HL-60 (cell line): ENCODE measurements at regions not wholly inside any gene's neighbourhood (a gene's known extent, or its start where the extent isn't known, plus 50 kb on each side); places are given as distances from the start of the nearest gene placed in this dataset.

ENCODE experiments used
- GABPA ChIP-seq: IDR thresholded peaks from 2 replicates; pipeline ENCODE4 v1.6.1; 2012; ENCODE audit warnings: low read depth
- POLR2AphosphoS5 ChIP-seq: IDR thresholded peaks from 2 replicates; pipeline ENCODE4 v1.6.1; 2012; ENCODE audit warnings: low read depth
- REST ChIP-seq: IDR thresholded peaks from 2 replicates; pipeline ENCODE4 v1.6.1; 2012; ENCODE audit warnings: low read depth; ENCODE audit not compliant: insufficient replicate concordance
- SPI1 ChIP-seq: IDR thresholded peaks from 2 replicates; pipeline ENCODE4 v1.6.1; 2012; ENCODE audit warnings: low read depth, mild to moderate bottlenecking, borderline replicate concordance
- TF ChIP-seq, protein P1 (sequence below): IDR thresholded peaks from one replicate; pipeline ENCODE4 v1.5.1; 2011; ENCODE audit warnings: low read length, control low read depth, inconsistent platforms; ENCODE audit not compliant: insufficient read depth

DNA sequence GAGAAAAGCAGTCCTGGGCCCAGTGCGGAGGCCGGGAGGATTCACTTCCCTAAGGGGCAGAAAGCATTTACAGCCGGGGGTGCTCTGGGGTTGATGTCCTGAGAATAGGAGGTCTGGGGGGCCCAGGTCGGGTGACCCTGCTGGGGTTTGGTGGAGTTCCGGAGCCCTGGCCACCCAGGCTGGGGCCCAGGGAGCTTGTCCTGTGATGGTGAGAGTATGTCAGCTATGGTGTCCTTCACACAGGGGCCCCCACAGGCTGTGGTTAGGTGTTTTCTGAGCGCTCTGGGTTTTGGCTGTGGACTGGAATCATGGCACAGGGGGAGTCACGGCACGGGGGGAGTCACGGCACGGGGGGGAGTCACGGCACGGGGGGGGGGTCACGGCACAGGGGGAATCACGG, 54.5 kb upstream of the TMEM18 start:
- TF ChIP-seq GABPA: no peak
- TF ChIP-seq, protein P1, sequence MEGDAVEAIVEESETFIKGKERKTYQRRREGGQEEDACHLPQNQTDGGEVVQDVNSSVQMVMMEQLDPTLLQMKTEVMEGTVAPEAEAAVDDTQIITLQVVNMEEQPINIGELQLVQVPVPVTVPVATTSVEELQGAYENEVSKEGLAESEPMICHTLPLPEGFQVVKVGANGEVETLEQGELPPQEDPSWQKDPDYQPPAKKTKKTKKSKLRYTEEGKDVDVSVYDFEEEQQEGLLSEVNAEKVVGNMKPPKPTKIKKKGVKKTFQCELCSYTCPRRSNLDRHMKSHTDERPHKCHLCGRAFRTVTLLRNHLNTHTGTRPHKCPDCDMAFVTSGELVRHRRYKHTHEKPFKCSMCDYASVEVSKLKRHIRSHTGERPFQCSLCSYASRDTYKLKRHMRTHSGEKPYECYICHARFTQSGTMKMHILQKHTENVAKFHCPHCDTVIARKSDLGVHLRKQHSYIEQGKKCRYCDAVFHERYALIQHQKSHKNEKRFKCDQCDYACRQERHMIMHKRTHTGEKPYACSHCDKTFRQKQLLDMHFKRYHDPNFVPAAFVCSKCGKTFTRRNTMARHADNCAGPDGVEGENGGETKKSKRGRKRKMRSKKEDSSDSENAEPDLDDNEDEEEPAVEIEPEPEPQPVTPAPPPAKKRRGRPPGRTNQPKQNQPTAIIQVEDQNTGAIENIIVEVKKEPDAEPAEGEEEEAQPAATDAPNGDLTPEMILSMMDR: no peak
- TF ChIP-seq POLR2AphosphoS5: no peak
- no peak for TF ChIP-seq REST
- TF ChIP-seq SPI1: no peak
